CMK (cell line): ENCODE measurements at regions not wholly inside any gene's neighbourhood (a gene's known extent, or its start where the extent isn't known, plus 50 kb on each side); places are given as distances from the start of the nearest gene placed in this dataset.

Experiments
- DNase-seq: peaks from one replicate; pipeline ENCODE4 v3.0.0-alpha.2; 2010; ENCODE audit warnings: low read depth

- DNase-seq: no peak
Observed at GRCh38 chr18:46294318-46294717, 190.1 kb downstream of the HAUS1 start.

DNA sequence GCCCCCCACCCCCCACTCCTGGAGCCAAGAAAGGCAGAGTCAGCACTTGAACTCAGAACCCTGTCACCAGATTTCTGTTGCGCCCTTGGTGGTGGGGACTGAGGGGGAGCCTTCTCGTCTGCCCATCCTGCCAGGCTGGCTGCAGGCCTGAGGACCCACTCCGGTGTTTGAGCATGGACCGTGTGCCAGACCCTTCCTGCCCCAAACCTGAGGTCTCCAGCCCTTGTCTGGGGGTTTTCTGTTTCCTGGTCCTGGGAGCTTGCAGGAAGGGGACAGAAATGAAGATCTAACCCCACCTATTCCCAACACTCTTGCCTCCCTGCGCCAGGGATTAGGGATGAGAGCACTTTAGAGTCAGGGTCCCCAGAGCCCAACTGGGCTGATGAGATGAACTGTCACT, 190.6 kb downstream of the HAUS1 start:
- no peak for DNase-seq

DNA sequence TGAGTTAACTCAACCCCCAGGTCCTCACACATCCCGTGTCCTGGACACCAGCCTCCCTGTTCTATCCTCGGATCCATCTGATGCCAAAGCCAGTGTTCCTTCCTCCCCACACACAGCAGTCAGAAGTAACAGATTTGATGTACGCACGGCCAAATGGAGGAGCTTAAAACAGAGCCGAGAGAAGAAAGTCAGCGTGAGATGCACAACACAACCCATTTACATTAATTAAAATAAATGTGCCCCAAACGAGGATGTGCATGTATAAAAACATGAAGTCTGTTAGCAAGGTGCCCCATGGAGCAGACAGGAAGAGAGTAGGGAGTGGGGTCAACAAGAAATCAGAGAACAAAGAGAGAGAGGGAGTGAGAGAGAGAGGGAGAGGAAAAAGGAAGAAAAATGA, 191.2 kb downstream of the HAUS1 start:
- DNase-seq: no peak

GRCh38 chr18:46296656-46297055, 192.5 kb downstream of the HAUS1 start:
- DNase-seq: no peak

DNA sequence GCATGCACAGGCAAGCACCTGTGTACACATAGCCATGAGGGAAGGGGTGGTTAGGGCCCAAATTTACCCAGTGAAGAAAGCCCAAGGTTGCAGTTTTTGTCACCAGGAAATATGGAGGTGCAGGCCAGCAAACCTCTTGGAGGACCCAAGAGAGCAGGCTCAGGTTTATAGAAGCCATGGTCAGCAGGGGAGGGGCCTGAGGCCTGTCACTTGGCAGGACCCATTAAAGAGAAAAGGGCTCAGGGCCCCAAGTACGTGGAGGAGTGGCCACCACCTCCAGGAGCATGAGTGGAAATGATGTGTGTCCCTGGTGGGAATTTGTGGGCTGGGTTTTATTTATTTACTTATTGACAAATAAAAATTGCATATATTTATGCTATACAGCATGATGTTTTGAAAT, 192.9 kb downstream of the HAUS1 start:
- DNase-seq: no peak

- no peak for DNase-seq
Observed at GRCh38 chr18:46297621-46298020, 193.4 kb downstream of the HAUS1 start.

DNA sequence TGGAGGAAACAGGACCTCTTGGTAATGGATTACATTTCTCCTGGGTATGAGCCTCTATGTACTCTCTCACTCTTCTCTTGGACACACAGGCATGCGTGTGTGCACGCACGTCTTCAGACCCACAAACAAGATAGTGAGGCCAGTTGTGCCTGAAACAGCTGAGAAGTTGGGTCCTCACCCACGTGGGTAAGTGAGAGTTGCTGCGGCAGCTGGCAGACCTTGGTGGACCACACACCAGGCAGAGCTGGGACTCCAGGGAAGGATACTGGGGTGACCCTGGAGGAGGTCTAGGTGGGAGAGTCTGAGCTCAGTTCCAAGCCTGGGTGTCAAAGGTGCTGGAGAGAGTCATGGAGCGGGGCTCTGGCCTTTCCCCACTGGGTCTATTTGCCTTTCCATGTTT, 194.3 kb downstream of the HAUS1 start:
- DNase-seq: no peak

GRCh38 chr18:46299465-46300008, 195.4 kb downstream of the HAUS1 start:
- no peak for DNase-seq

GRCh38 chr18:46301081-46301480, 196.9 kb downstream of the HAUS1 start:
- no peak for DNase-seq

DNA sequence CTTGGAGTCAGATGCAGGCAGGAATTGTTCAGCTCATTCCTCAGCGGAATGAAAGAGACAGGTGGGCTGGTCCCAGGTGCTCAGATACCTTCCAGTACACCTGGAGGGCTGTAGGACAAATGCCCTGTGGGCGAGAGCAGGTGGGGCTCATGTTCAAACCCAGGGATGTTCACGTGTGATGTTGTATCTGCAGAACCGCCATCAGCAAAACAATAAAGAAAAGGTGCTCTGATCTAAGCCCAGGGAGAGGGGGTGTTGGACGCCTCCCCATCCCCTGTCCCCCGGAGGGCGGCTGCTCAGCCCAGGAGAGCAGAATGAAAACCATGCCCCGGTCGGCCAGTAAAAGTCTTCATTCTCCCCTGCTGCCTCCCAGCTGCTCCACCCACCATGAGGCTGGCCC, 197.4 kb downstream of the HAUS1 start:
- no peak for DNase-seq

- DNase-seq: no peak
Observed at GRCh38 chr18:46302528-46303485, 198.6 kb downstream of the HAUS1 start.

DNA sequence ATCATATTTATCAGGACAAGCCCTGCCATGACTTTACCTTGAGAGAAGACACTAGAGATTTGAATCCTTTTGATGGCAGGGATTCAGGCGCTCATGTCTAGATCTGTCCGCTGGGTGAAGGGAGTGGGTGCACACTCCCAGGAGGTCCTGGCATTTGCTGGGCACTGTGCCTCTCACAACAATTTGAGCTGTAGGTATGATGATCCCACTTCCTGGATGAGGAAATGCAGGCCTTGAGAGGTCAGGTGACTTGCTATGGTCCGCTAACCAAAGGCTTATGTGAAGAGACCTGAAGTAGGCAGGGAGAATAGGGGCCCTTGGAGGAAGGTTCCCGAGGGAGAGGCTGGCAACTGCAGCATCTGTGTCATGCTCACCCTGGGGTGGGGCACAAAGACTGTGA, 206.1 kb downstream of the HAUS1 start:
- DNase-seq: no peak

DNA sequence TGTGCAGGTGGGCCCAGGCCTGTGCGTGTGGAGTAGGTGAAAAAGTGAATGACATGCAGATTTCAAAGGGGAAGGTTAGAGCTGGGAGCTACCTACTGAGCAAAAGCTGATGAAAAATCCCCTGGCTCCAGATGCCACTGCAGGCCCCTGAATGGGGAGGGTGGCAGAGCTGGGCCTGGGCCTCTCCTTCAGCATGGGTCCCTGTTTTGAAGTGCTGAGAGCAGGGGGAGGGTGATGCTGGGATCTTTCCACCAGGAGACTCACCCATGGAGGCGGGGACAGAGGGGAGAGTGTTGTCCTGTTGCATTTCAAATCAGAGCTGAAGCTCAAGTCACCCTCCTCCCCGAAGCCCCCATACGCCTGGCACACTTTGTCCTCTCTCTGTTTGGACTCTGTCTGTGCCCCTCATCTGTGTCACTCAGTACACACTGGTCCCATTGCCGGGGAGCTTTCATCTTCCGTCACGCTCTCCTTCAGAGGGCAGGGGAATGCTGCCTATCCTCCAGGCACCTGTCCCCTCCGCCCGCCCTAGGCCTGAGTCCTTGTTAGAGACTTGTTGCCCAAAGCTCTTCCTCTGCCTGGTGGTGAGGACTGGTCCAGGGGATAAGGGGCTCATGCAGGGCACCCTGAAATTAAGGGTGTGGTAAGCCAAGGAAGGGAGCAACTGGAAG, 206.6 kb downstream of the HAUS1 start:
- DNase-seq: no peak

- DNase-seq: no peak
Observed at GRCh38 chr18:46311491-46311890, 207.3 kb downstream of the HAUS1 start.

- DNase-seq: no peak
Observed at GRCh38 chr18:46312221-46312620, 208.0 kb downstream of the HAUS1 start.

- DNase-seq: no peak
Observed at GRCh38 chr18:46313521-46313920, 209.3 kb downstream of the HAUS1 start.

DNA sequence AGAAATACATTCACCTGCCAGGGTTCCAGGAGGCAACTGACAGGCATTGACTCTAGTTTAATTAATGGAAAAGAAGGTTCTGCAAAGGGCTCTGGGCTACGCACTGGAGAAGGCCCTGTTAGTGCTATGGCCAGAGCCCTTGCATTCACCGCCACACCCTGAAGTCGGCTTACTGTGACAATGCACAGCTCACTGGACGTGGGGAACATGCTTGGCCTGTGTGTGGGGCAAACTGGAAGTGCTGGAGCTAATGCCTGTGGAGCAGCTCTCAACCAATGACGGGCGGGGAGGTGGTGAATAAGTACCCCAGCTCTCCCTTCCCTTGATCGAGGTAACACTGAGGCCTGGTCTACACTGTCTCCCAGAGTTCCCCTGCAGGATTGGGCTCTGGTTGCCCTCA, 209.8 kb downstream of the HAUS1 start:
- no peak for DNase-seq

GRCh38 chr18:46315161-46315560, 211.0 kb downstream of the HAUS1 start:
- DNase-seq: no peak

DNA sequence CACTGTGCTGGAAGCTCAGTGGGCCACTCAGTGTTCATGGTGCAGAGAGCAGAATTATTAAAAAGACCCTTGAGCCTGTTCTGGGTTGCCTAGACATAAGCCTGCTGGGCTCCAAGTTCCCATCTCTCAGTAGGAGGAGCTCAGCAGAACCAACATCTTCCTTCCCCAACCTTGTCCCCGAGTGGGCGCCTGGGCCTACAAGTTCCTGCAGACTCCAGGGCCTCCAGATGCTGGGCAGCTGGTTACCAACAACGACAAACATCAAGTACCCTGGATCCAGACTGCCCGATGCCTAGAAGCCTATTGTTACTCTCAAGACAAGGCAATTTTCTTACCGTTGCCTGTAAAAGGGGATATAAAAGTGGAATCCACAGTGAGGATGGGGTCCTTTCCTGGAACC, 214.2 kb downstream of the HAUS1 start:
- DNase-seq: no peak

DNA sequence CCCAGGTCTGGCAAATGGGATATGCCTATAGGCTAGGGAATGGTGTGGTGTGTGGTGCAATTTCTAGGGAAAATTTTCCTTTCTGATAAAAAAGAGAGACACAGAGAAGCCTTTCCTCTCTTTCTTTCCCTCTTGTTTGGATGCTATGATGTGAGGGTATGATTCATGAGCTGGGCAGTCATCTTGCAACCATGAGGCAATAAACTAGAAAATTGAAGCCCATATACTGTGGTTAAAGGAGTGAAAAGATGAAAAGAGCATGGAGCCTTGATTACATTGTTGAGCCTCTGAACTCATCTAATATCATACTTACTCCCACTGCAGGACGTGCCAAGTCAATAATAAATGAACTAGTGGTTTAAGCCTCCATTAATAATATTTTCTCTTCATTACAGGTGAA, 215.6 kb downstream of the HAUS1 start:
- DNase-seq: no peak

- no peak for DNase-seq
Observed at GRCh38 chr18:46320297-46320696, 216.1 kb downstream of the HAUS1 start.

DNA sequence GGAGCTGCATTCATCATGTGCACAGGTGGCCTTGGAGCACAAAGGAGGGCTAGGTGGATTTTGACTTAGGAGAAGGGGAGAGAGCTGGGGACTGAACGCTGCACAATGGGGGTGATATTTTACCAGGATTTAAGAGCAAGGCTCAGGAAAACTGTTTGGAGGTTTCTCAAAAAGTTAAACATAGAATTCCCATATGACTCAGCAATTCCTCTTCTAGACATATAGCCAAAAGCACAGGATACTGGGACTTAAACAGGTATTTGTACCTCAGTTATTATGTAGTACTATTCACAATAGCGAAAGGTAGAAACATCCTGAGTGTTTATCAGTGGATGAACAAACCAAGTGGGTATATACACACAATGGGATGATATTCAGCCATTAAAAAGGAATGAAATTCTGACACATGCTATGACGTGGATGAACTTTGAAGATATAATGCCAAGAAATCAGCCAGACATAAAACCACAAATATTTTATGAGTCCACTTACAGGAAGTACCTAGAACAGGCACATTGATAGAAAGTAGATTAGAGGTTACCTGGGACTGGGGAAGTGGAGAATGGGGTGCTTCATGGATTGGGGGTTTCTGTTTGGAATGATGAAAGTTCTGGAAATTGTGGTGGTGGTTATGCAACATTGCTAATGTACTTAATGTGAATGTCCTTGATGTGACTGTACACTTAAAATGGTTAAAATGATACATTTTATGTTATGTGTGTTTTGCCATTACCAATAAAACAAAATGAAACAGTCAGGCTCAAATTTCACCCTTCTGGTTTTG, 216.9 kb downstream of the HAUS1 start:
- DNase-seq: no peak
